ENCODE measurements at regions not wholly inside any gene's neighbourhood (a gene's known extent, or its start where the extent isn't known, plus 50 kb on each side); places are given as distances from the start of the nearest gene placed in this dataset.
"Not testable (repeated sequence)": the region's sequence is repeated elsewhere in the genome, so short reads cannot be mapped to it uniquely, and the experiment has no call there.

DNA sequence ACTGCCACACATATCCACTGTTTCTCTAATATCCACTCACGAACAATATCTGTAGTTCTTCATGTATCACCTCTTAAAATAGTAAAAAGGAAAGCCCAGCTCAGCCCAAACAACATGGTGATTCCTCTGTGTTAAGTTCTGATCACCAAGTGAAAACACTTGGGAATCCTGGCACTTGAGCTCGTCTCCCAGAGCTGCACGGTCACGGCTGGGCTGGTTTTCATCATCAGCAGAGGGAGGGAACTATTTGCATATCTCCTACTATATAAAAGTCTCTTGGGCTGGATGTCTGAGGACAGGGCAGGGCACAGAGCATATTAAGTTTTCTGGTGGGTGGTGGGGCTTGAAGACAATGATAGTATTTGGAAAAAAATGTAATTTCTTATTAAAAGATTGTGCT lies 870.6 kb downstream of the TMEM121 start:
- DNase-seq (ENCODE audit: low spot score) = no peak

DNA sequence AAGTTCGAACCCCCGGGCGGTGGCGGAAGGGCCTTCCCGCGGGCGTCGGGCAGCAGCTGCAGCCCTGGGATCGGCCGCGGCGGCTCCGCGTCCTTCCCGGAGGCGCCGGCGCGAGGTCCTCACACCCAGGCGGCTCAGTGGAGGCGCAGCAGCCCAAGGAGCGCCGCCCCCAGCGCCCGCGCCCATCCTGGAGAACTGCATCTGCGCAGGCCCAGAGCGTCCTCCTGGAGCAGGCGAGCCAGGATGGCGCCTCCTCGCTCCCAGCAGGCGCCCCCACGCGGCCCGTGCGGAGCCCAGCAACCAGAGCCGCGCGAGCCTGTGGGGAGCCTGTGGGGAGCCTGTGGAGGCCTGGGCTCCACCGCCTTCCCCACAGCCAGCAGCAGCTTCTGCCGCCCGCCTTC lies 872.5 kb downstream of the TMEM121 start:
- peak; percentile 37 for DNase-seq (ENCODE audit: low spot score)

DNA sequence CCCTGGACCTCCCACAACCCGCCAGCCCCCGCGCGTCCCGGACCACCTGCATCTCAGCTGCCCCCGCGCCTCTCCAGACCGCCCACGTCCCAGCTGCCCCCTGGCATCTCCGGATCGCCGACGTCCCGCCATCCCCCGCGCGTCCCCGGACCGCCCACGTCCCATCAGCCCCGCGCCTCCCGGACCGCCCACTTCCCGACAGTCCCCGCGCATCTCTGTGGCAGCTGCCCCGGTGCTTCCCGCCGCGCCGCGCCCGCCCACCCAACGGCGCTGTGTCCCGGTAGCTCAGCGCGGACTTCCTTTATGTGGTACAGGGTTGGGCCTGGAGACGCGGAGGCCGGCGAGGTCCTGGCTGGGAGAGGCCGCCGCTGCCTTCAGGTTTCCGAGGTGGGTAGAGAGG lies 874.9 kb downstream of the TMEM121 start:
- DNase-seq (ENCODE audit: low spot score) = not testable (repeated sequence)

DNA sequence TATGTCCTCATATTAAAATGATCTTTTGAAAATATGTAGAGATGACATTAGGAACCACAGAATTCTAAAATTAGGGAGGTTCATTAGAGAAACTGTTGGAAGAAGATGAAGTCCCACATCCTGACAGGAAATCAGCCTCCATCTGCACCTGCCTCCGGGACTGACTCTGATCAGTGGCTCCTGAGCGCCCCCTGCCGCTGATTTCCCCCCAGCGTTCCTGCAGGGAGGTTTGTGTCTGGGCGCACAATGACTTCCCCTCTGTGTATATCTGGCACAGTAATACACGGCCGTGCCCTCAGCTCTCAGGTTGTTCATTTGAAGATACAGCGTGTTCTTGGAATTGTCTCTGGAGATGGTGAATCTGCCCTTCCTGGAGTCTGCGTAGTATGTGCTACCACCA lies 883.8 kb downstream of the TMEM121 start:
- not testable (repeated sequence) for DNase-seq (ENCODE audit: low spot score)

- no peak for DNase-seq (ENCODE audit: low spot score)
These were observed 888.1 kb downstream of the TMEM121 start for GRCh38 chr14:106414464-106414863.

- DNase-seq (ENCODE audit: low spot score) = peak; percentile 58
These were observed 891.1 kb downstream of the TMEM121 start for GRCh38 chr14:106417224-106418049.

DNA sequence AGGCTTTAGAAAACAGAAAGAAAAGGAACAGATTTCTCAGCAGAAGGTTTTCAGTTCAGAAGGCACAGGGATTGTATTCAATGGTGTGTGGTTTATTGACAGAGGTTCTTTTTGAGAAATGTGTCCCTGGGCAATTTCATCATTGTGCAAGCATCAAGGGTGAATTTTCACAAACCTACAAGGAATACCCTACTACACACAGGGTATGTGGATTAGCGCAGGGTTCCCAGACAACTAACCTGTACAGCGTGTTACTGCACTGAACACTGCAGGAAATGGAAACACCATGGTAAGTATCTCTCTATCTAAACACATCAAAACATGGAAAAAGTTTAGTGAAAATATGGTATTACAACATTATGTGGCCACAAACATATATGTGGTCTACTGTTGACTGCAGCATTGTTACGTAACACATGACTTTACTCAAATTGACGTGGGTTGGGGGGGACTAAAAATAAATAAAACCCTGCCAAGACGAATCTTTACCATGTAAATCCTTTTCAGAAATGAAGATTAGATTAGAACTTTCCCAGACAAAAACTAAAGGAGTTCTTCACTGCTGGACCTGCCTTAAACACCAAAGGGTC lies 893.1 kb downstream of the TMEM121 start:
- DNase-seq (ENCODE audit: low spot score) = no peak

- DNase-seq (ENCODE audit: low spot score) = peak; percentile 70
These were observed 895.1 kb downstream of the TMEM121 start for GRCh38 chr14:106421431-106422033.

GRCh38 chr14:106422066-106422465 lies 895.7 kb downstream of the TMEM121 start:
- DNase-seq (ENCODE audit: low spot score) = no peak

- DNase-seq (ENCODE audit: low spot score) = not testable (repeated sequence)
These were observed 898.8 kb downstream of the TMEM121 start for GRCh38 chr14:106425150-106425549.

- DNase-seq (ENCODE audit: low spot score) = peak; percentile 24
These were observed 910.0 kb downstream of the TMEM121 start for GRCh38 chr14:106436310-106436905.

DNA sequence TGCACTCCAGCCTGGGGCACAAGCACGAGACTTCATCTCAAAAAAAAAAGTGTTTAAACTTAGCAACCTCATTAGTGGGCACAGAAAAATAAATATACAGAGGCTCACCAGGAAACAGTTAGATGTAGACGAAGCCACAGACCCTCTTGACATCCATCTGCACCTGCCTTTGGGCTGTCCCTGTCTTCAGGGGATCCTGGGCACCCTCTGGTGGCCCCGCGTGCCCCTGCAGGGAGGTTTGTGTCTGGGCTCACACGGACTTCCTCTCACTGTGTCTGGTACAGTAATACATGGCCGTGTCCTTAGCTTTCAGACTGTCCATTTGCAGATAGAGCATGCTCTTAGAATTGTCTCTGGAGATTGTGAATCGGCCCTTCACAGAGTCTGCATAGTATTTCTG lies 916.5 kb downstream of the TMEM121 start:
- peak; percentile 17 for DNase-seq (ENCODE audit: low spot score)

DNA sequence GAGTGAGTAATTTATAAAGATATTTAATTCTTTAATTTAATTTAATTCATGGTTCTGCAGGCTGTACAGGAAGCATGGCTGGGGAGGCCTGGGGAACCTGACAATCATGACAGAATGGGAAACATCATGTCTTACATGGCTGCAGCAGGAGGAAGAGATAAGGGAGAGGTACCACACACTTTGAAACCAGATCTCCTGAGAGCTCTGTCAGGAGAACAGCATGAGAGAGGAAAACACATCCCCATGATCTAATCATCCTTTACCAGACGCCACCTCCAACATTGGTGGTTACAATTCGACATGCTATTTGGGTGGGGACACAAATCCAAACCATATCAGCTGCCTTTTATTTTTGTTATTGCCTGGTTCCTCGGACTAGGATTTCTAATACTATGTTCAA lies 928.6 kb downstream of the TMEM121 start:
- no peak for DNase-seq (ENCODE audit: low spot score)

GRCh38 chr14:106459971-106460730 lies 933.8 kb downstream of the TMEM121 start:
- peak; percentile 57 for DNase-seq (ENCODE audit: low spot score)

- no peak for DNase-seq (ENCODE audit: low spot score)
These were observed 934.5 kb downstream of the TMEM121 start for GRCh38 chr14:106460916-106461315.

- DNase-seq (ENCODE audit: low spot score) = not testable (repeated sequence)
These were observed 940.1 kb downstream of the TMEM121 start for GRCh38 chr14:106466483-106466882.

DNA sequence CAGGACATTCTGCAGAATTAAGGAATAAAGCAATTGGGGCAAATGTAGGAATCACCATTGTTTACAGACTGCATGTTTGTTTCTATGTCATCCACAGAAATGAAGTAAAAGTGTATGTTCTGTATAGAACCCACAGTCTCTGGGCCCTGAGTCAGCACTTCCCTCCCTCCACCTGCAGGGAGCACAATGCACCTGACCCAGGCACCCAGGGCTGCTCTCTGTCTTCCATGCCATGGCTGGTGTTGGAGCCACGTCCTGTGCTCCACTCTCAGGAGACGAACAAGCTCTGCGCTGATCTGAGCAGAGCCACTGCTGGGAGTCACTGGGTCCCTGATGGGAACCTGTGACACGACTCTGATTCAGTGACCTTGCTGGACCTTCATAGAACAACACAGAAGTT lies 942.5 kb downstream of the TMEM121 start:
- peak; percentile 17 for DNase-seq (ENCODE audit: low spot score)

DNA sequence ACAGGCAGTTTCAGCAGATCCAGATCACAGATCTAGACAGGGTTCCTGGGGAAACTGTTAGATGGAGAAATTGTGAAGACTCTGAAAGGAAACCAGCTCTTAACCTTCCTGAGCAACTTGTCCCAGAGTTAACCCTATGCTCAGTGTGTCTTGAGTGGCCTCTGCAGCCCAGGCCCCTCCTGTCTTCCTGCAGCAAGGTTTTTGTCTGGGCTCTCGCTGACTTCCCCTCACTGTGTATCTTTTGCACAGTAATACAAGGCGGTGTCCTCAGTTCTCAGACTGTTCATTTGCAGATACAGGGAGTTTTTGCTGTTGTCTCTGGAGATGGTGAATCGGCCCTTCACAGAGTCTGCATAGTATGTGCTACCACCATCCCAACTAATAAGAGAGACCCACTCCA lies 943.6 kb downstream of the TMEM121 start:
- peak; percentile 55 for DNase-seq (ENCODE audit: low spot score)

DNA sequence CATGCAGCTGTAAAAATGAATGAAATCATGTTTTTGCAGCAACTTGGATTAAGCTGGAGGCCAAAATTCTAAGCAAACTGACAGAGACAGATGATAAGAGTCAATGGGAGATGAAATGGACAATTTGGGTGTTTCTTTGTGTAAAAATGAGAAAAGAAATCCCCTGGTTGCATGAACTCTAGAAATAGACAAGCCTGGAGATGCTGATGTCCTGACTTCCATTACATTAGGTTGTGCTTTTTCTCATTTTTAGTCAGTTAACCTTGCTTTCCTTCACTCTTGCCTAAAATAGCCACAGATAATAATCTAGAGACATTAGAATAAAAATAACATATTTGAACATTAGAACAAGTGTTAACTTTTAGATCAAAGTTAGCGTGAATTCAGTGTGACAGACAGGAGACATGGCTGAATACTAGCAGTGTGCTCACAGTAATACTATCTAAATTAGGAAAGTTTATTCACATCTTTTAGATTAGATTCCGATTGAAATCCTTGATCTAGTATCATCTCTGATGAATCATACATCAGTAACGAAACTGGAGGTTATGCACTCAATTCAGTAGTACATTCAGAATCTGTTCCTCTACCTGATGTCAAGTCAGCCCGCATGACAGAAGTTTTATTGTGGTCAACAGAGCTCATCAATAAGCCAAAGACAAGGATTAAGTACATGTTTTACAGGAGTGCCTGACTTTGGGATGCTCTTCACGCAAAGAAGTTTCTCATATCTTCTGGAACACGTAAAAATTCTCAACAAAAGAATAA lies 948.1 kb downstream of the TMEM121 start:
- DNase-seq (ENCODE audit: low spot score) = not testable (repeated sequence)

GRCh38 chr14:106475214-106475613 lies 948.8 kb downstream of the TMEM121 start:
- not testable (repeated sequence) for DNase-seq (ENCODE audit: low spot score)

DNA sequence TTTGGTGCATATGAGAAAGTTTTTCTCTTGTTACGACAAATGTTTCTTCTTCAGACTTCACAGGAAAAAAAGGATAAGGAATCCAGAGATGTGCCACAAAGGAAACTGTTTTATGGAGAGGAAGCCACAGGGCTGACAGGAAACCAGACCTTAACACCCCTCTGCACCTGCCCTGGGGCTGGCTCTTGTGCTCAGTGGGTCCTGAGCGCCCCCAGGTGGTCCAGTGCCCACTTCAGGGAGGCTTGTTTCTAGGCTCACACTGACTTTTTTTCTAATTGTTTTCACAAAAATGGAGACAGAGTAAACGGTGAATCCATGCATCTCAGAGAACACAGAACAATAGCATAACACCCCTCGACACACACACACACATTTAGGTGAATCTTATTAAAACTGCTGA lies 951.2 kb downstream of the TMEM121 start:
- DNase-seq (ENCODE audit: low spot score) = not testable (repeated sequence)

Data from CD4-positive, alpha-beta T cell treated with Interleukin-6 at 100 ng/mL for 8 hours (primary cell).